HG02642 (cell line): ENCODE measurements at regions not wholly inside any gene's neighbourhood (a gene's known extent, or its start where the extent isn't known, plus 50 kb on each side); places are given as distances from the start of the nearest gene placed in this dataset.

Experiments
- ATAC-seq: cut with Tn5 transposase; IDR thresholded peaks from one replicate; pipeline ENCODE4 v1.9.1; 2021; ENCODE audit warnings: mild to moderate bottlenecking; ENCODE audit not compliant: unreplicated experiment, poor library complexity

- ATAC-seq, result no peak
Observed at GRCh38 chr7:156490021-156490800, 150.4 kb upstream of the RNF32 start.

GRCh38 chr7:156487811-156488533 is 152.6 kb upstream of the RNF32 start:
- ATAC-seq, result no peak

DNA sequence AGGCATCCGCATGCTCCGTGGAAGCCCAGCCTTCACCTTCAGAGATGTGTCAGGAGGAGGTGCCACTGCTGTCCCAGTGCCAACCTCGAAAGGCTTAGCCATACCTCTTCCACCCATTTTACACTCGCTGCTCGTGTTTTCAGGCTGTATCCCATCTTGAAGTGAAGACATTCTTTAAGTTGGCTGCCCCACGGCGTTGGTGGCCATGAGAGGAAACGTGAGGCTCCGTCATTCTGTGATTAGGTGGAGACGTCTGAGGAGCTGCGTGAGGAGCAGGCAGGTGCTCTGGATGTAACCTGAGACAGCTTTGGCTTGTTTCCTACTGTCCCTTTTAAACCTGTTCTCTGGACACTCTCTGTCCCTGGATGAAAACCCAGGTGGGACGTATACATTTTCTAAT is 159.9 kb upstream of the RNF32 start:
- ATAC-seq, result no peak

DNA sequence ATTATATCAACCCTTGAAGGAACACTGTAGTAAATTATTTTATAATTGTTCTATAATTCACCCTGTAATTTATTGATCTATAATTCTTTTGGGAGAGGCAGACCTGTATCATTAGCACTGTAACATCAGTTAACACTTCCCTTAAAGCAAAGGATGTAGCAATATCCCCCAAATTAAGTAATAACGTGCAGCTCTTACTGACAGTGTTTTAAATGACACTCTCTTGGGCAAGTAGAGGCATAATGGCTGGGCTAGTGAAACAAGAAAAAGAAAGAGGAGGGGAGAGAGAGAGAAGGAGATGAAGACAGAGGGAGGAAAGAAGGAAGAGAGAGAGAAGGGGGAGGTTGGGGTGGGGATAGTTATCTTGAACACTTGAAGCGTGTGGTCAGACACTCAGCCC is 161.0 kb upstream of the RNF32 start:
- ATAC-seq, result no peak

DNA sequence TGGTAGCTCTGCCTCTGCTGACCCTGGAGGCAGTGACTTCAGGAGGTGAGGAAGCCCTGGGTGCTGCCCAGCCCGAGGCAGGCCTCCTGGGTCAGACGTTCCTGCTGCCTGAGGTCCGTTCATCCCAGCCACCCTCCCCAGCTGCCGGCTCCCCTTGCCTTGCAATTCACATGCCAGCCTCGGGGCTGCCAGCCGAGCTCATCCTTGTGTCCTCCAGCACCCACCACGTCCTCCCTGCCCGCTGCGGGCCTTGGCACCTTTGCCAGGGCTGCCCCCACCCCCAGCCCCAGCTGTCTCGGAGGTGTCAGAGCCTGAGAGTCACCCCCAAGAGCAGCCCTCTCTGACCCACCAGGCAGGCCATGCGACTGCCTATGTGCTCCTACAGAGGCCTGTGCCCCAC is 162.1 kb upstream of the RNF32 start:
- ATAC-seq, result no peak

DNA sequence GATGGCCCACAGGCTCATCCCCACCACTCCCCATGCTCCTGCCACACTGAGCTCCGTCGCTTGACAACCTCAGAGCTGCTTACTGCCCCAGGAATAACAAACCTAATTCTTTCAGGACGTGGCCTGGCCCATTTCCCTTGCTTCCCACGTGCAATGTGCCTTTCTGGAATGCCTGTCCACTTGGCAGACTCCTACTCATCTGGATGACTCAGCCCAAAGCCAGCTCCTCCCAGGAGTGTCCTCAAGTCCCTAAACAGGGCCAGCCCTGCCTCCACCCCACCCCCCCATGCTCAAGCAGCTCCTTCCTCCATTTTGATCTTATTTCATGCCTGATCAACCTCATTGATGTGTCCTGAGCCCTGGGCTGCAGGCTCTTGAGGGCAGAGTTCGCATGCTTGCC is 164.9 kb upstream of the RNF32 start:
- ATAC-seq, result no peak

DNA sequence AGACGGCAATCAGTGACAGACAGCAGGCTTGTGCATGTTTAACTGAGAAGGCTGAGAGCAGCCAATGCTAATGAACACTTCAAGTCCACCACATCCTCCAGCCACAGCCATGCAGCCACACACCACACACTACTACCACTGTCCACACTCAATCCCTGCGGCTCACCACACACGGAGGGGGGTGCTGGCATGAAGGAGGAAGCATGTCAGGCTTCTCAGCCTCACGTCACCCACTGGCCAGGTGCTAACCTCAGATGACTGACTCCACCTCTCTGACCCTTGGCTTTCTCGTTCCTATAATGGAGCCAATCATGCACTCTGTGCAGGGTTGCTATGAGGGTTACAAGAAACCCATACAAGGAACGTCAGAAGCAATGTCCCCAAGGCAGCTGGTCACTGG is 165.4 kb upstream of the RNF32 start:
- no peak for ATAC-seq

- ATAC-seq, result no peak
Observed at GRCh38 chr7:156474241-156474743, 166.3 kb upstream of the RNF32 start.

DNA sequence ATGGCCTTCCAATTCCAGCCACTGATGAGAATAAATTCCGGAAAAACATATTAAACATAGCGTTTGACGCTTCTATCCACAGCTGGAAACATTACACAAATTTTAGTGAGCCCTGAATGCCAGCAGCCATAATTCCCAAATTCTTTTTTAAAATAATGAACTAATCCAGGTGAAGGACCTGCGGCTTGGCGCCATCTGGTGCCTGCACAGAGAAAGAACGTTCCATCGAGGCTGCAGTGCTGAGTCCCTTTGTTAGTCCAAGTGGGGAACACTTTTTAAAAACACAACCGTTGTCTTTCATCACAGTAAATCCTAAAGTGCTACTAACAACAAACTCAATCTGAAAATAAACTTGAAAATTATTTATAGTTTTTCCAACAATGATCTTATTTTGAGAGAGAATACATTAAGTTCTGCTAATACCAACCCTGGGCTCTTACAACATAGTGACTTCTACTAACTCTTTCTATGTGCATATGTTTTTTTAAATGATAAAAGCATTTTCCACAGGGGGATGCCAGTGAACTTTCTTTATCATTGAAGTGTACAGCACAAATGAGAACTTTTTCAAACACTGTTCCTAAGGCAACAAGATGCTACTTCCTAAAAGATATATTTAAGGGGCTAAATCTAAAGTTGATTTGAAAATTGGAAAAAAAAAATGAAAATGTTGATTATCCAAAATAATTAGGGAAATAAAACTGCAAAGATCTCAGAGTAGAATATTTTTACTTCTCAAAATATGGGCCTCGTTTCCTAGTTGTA is 166.9 kb upstream of the RNF32 start:
- no peak for ATAC-seq

- ATAC-seq, result no peak
Observed at GRCh38 chr7:156472267-156472666, 168.3 kb upstream of the RNF32 start.

DNA sequence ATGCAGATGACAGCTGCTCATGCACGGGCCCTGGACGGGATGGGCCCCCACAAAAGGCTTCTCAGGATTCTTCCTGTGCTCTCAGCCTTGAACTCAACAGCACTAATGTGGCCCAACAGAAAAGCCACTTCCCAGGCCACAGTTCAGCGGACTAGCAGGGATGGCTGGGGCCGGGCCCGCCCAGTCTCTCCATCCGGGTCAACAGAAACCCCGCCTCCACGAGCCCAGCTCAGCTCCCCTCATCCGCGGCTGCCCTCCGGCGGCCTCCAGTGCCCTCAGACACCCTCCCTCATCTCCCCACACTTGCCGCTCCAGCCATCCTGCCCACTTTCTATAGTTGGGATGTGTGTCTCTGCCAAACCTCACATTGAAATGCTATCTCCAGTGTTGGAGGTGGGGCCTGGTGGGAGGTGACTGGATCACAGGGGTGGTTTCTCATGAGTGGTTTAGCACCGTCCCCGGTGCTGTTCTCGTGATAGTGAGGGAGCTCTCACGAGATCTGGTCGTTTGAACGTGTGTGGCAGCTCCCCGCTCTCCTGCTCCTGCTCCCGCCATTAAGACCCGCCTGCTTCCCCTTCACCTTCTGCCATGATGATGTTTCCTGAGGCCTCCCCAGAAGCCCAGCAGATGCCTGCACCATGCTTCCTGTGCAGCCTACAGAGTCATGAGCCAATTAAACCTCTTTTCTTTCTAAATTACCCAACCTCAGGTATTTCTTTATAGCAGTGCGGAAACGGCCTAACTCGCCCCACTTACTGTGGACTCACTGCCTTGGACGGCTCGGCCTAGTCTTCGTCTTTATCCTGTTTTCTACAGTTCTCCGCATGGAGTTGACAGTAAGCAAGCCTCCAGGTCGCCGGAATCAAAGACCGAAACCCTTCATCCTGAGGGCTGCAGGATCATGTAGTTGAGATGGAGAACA is 169.9 kb upstream of the RNF32 start:
- no peak for ATAC-seq

DNA sequence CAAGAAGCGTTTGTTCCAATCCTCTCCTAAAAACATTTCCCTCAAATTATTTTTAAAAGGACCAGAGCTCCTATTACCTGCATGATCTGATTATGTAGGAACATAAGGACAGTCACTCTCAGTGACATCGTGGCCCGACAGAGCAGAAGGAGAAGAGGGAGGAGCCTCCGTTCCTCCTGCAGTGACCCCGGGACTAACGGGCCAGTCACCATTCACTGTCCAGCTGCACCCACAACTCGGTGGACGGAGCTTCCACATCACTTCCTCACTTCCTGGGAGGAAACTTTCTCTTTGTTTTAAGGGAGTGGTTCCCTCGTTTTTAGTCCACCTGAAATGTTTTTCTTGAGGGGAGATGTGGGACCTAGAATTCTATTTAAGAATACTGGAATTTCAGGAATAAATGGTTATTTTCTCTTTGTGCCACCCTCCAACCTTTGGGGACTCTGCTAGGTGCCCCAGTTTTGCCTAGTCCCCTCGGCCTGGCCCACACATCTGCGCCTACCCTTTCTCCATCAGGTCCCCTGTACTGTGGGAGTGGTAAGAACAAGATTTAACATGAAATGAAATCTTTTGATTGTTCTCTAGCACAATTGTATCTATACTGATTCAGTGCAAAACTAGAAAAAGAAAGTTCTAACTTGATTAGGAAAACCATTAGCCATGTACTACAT is 173.5 kb upstream of the RNF32 start:
- ATAC-seq, result no peak

- ATAC-seq, result no peak
Observed at GRCh38 chr7:156466272-156466671, 174.3 kb upstream of the RNF32 start.

GRCh38 chr7:156465186-156465585 is 175.4 kb upstream of the RNF32 start:
- ATAC-seq, result no peak

GRCh38 chr7:156464339-156464738 is 176.2 kb upstream of the RNF32 start:
- no peak for ATAC-seq

DNA sequence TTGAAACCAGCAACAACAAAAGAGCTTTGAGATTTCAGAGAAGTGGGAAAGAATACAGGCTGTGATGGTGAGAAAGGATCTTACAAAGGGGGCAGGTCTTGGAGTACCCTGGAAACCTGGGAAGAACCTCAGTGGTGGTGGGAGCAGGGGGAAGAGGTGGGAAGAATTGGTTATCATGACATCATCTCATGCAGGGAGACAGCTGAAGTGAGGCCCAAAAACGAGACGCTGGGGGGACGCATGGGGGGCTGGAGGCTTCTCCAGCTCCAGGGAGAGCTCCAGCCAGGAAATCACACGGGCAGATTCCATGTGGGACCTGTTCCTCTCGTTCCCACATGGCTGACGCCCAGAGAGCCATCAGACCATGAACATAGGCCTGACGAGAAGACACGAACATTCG is 177.3 kb upstream of the RNF32 start:
- ATAC-seq, result no peak

DNA sequence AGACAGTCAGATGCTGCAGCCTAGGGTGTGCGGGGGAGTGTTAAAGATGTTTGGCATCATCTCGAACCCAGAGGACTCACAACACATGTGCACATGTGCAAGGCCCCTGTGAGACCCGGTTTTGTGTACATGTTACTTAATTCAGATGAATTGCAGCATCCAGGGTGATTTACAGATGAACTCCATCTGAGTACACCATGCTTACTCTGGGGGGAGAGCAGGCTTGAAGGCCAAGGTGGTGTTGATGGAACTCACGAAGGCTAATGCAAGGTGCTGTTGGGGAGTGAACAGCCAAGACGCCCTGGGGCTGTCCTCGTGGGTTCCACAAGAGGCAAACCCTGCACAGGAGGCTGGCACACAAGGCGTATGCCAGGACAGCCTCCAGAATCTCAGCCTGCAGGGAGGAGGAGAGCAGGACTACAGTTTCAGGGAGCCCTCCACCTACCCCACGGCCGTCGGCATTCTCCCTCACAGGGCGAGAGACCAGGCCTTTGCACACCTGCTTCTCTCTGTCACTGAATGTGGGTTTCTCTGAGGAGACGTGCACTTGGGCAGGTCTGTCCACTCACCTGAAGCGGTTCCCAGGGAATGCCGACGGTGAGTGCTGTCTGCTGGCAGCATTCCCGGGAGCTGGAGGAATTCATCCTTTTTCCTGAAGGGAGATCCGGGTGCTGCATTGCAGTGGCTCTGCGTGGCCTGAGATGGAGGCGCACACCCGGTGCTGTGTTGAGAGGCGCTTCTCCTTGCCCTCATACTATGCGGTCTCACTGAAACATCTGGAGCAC is 178.5 kb upstream of the RNF32 start:
- ATAC-seq, result no peak

DNA sequence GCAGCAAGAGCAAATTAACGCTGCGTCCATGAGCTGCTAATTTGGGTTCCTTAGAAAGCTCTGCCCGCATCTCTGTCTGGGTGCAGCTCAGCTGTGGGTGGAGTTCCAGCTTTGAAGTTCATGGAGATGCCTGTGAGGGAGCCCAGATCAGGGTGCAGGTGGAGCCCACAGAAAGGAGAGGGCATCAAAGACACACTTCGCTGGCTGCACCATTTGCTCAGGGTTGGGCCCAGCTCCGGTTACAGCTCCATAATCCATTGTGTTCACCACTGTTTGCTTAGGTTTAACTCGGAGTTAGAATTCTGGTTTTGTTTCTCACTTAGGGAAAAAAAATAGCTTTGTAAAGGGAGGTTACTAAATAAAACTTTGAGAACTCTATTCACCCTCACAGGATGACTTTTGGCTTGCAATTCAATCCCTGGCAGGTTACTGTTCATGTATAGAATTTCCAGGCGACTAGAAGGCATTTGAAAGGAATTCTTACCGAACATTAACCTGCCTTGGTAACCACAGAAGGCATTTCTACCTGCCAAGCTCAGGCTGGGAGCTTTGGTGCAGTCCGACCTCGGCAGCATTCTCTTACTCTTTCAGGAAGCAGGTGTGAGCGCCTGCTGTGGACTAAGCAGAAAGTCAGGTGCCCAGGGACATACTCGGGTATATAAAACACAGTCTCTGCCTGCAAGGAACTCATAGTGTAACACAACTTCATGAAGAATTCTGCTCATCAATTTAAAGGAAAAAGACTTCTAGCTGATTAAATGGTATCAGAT is 179.5 kb upstream of the RNF32 start:
- no peak for ATAC-seq
